ENCODE measurements at regions not wholly inside any gene's neighbourhood (a gene's known extent, or its start where the extent isn't known, plus 50 kb on each side); places are given as distances from the start of the nearest gene placed in this dataset.
"Not testable (repeated sequence)": the region's sequence is repeated elsewhere in the genome, so short reads cannot be mapped to it uniquely, and the experiment has no call there.

DNA sequence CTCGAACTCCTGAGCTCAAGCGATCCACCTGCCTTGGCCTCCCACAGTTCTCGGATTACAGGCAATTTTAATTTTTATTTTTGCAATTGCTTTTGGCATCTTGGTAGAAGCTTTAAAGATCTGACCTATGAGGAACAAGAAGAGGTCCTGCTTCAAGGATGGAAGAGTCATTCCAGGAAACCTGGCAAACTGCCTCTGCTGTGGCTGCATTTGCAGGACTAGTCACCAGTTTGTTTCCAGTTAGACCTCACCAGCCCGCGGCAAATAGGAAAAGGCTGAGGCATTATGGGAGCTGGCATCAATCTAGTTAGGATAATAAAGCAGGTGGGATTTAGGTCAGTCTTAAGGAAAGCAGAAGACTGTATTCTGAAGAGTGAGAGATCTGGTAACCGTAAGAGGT, 51.9 kb upstream of the LAS1L start:
- H3K36me3 ChIP-seq (ENCODE audit: low read depth): no peaks in the 10 kb centered on the region
- H3K4me3 ChIP-seq: no peak overlapping the region
- ATAC-seq: no peak
- no peaks in the 10 kb centered on the region for H3K9me3 ChIP-seq
- no peaks in the 10 kb centered on the region for H3K4me1 ChIP-seq (ENCODE audit: low read depth)
- intact Hi-C loops (cut with DNase I, micrococcal nuclease): loop anchor here (10.0 kb wide), 1 partner anchor 398 kb away; no protein-coding TSS in a partner anchor
- no peak for DNase-seq
- TF ChIP-seq, protein P1, sequence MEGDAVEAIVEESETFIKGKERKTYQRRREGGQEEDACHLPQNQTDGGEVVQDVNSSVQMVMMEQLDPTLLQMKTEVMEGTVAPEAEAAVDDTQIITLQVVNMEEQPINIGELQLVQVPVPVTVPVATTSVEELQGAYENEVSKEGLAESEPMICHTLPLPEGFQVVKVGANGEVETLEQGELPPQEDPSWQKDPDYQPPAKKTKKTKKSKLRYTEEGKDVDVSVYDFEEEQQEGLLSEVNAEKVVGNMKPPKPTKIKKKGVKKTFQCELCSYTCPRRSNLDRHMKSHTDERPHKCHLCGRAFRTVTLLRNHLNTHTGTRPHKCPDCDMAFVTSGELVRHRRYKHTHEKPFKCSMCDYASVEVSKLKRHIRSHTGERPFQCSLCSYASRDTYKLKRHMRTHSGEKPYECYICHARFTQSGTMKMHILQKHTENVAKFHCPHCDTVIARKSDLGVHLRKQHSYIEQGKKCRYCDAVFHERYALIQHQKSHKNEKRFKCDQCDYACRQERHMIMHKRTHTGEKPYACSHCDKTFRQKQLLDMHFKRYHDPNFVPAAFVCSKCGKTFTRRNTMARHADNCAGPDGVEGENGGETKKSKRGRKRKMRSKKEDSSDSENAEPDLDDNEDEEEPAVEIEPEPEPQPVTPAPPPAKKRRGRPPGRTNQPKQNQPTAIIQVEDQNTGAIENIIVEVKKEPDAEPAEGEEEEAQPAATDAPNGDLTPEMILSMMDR (IDR thresholded peaks at IDR 0.05): no peak

DNA sequence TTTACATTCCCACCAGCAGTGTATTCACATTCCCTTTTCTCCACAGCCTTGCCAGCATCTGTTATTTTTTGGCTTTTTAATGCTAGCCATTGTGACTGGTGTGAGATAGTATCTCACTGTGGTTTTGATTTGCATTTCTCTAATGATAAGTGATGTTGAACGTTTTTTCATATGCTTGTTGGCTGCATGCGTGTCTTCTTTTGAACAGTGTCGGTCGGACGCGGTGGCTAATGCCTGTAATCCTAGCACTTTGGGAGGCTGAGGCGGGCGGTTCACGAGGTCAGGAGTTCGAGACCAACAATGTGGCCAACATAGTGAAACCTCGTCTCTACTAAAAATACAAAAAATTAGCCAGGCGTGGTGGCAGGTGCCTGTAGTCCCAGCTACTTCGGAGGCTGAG, 50.6 kb upstream of the LAS1L start:
- not testable (repeated sequence) for H3K9me3 ChIP-seq; H3K4me3 ChIP-seq; H3K4me1 ChIP-seq (ENCODE audit: low read depth); DNase-seq; ATAC-seq; H3K36me3 ChIP-seq (ENCODE audit: low read depth)
- intact Hi-C loops (cut with DNase I, micrococcal nuclease): loop anchor here (10.0 kb wide), 1 partner anchor 400 kb away; no protein-coding TSS in a partner anchor

All from mucosa of descending colon (tissue), 3 donors.